OCI-LY7 (cell line): ENCODE measurements at regions not wholly inside any gene's neighbourhood (a gene's known extent, or its start where the extent isn't known, plus 50 kb on each side); places are given as distances from the start of the nearest gene placed in this dataset.

Source experiments
- CTCF ChIP-seq: fragments of 200-600 bp; sonication (generic); conservative IDR thresholded peaks from 2 replicates; pipeline ENCODE4 v1.5.1; 2014; ENCODE audit warnings: mild to moderate bottlenecking, antibody characterized with exemption, low read length, moderate library complexity, mixed read lengths
- EZH2phosphoT487 ChIP-seq: fragments of 200-600 bp; sonication (generic); IDR thresholded peaks from 2 replicates; pipeline ENCODE4 v1.6.1; 2018; ENCODE audit warnings: low read depth, borderline replicate concordance, mild to moderate bottlenecking, mixed run types, antibody characterized with exemption, low read length, moderate library complexity, mixed read lengths

DNA sequence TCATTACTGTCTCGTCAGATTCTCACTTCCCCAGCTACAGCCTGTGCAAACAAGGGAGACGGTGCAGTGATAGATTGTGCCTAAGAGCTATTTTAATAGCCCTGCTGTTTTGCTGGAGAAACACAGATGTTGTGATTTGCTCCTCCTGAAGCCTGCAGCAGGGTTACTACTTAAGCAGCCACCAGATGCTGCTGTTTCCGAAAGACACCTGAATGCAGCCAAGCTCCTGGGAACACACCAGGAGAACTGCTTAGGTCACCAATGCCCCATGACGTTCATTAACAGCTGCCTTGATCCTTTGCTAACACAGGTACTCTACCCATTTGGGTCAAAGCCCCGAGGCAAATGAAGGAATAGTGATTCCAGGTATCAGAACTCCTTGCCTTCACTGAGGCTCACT, 411.8 kb upstream of the DAB1 start:
- TF ChIP-seq CTCF (no peak), EZH2phosphoT487 (no peak)
